HCT116 (cell line): ENCODE measurements at regions not wholly inside any gene's neighbourhood (a gene's known extent, or its start where the extent isn't known, plus 50 kb on each side); places are given as distances from the start of the nearest gene placed in this dataset.
A peak's percentile ranks its signal among the peaks of the same experiment; 100 is the strongest.

ENCODE experiments used
- ATAC-seq: fragments of 200-7000 bp; cut with Tn5 transposase; 2 replicates; pipeline ENCODE4 v1.9.1; 2020; ENCODE audit warnings: mild to moderate bottlenecking, moderate library complexity
- BruUV-seq: library from RNA; stranded (reverse); fragments of 400-500 nt; replicated peaks from 2 replicates; lab custom pipeline; 2021; lab: Mats Ljungman, UMichigan
- CTCF ChIA-PET: fragments of 300-600 bp; sonication (Branson Sonifier 250); formaldehyde crosslinking; loops from one replicate; lab custom pipeline; 2021; ENCODE audit warnings: antibody characterized with exemption; lab: Charles Lee
- POLR2A ChIA-PET: fragments of 300-600, 350-600 bp; sonication (Branson Sonifier 250); formaldehyde crosslinking; loops from one replicate; lab custom pipeline; 2021; ENCODE audit warnings: antibody characterized with exemption; lab: Charles Lee
- RAD21 ChIA-PET, 2 experiments: fragments of 300-600 bp; sonication (Branson Sonifier 250); formaldehyde crosslinking; loops; one replicate each; lab custom pipeline; 2023; ENCODE audit warnings: low total read pairs in 2 of 2; ENCODE audit not compliant: uncharacterized antibody in 2 of 2, unreplicated experiment in 2 of 2, low non-redundant PET in 1 of 2; lab: Charles Lee
- DNase-seq: peaks from one replicate; pipeline ENCODE4 v3.0.0-alpha.2; 2010; ENCODE audit warnings: low read depth, low spot score
- H2AFZ ChIP-seq: fragments of 200-600 bp; shearing (Covaris generic), sonication (generic); 2 replicates; pipeline ENCODE4 v1.6.1; 2017; ENCODE audit warnings: low read depth, mixed run types, mixed read lengths, antibody characterized with exemption, low read length; ENCODE audit not compliant: poor library complexity, severe bottlenecking
- H3K27ac ChIP-seq: 2 replicates; pipeline ENCODE4 v1.5.1; 2012; ENCODE audit warnings: low read depth, low read length
- H3K27me3 ChIP-seq: fragments of 200-600 bp; sonication (generic); 2 replicates; pipeline ENCODE4 v1.6.1; 2016; ENCODE audit warnings: mixed run types, low read length, mixed read lengths; ENCODE audit not compliant: insufficient read depth
- H3K36me3 ChIP-seq, 2 experiments: fragments of 200-500 bp in 1 of 2; fragments of 200-600 bp in 1 of 2; sonication (Bioruptor generic) in 1 of 2; sonication (generic) in 1 of 2; 2 replicates each; pipeline versions ENCODE4 v1.5.1 to v1.6.1; 2014 to 2016; ENCODE audit warnings: low read length in 2 of 2, inconsistent platforms in 1 of 2, mixed read lengths in 1 of 2, mixed run types in 1 of 2; ENCODE audit not compliant: insufficient read depth in 2 of 2, control insufficient read depth in 1 of 2
- H3K4me1 ChIP-seq, 2 experiments: fragments of 200-600 bp in 1 of 2; sonication (generic) in 1 of 2; 2 replicates each; pipeline versions ENCODE4 v1.5.1 to v1.6.1; 2012 to 2017; ENCODE audit warnings: low read length in 2 of 2, inconsistent platforms in 1 of 2, mild to moderate bottlenecking in 1 of 2, mixed read lengths in 1 of 2, mixed run types in 1 of 2, moderate library complexity in 1 of 2; ENCODE audit not compliant: insufficient read depth in 2 of 2, control insufficient read depth in 1 of 2
- H3K4me2 ChIP-seq: fragments of 200-600 bp; sonication (generic); 2 replicates; pipeline ENCODE4 v1.6.1; 2017; ENCODE audit warnings: mixed run types, low read length, mixed read lengths
- H3K4me3 ChIP-seq, 2 experiments: fragments of 200-600 bp in 1 of 2; sonication (generic) in 1 of 2; replicated peaks in 1 of 2; 2 replicates each; pipeline ENCODE4 v1.5.1; 2011 to 2016; ENCODE audit warnings: low read length in 2 of 2, control low read depth in 1 of 2, low read depth in 1 of 2, mild to moderate bottlenecking in 1 of 2, mixed read lengths in 1 of 2, mixed run types in 1 of 2
- H3K79me2 ChIP-seq: fragments of 200-600 bp; sonication (generic); 2 replicates; pipeline ENCODE4 v1.6.1; 2017; ENCODE audit warnings: mild to moderate bottlenecking, mixed run types, low read length, moderate library complexity, mixed read lengths; ENCODE audit not compliant: insufficient read depth
- H3K9ac ChIP-seq: fragments of 200-600 bp; sonication (generic); 2 replicates; pipeline ENCODE4 v1.6.1; 2016; ENCODE audit warnings: low read length, mixed read lengths
- H3K9me2 ChIP-seq: fragments of 200-600 bp; sonication (generic), shearing (Covaris generic); 2 replicates; pipeline ENCODE4 v1.6.1; 2017; ENCODE audit warnings: mixed run types, mild to moderate bottlenecking, moderate library complexity; ENCODE audit not compliant: insufficient read depth
- H3K9me3 ChIP-seq, 2 experiments: fragments of 200-500 bp in 1 of 2; fragments of 200-600 bp in 1 of 2; sonication (Bioruptor generic) in 1 of 2; sonication (generic) in 1 of 2; 2 replicates each; pipeline ENCODE4 v1.6.1; 2014 to 2017; ENCODE audit warnings: low read length in 2 of 2, mixed read lengths in 2 of 2, inconsistent platforms in 1 of 2, low read depth in 1 of 2, mild to moderate bottlenecking in 1 of 2, mixed run types in 1 of 2, moderate library complexity in 1 of 2; ENCODE audit not compliant: control insufficient read depth in 1 of 2, insufficient read depth in 1 of 2
- H4K20me1 ChIP-seq: fragments of 200-600 bp; sonication (generic), shearing (Covaris generic); 2 replicates; pipeline ENCODE4 v1.6.1; 2017; ENCODE audit warnings: mixed run types, mild to moderate bottlenecking, moderate library complexity; ENCODE audit not compliant: insufficient read depth
- CTCF ChIP-seq, 3 experiments: fragments of 200-600 bp in 1 of 3; sonication (generic) in 1 of 3; IDR thresholded peaks in 2 of 3; conservative IDR thresholded peaks in 1 of 3; 2 replicates each; pipeline ENCODE4 v1.5.1; 2012 to 2017; ENCODE audit warnings: low read depth in 2 of 3, low read length in 2 of 3, antibody characterized with exemption in 1 of 3, borderline replicate concordance in 1 of 3, control low read depth in 1 of 3, mild to moderate bottlenecking in 1 of 3, mixed read lengths in 1 of 3, mixed run types in 1 of 3, moderate library complexity in 1 of 3; ENCODE audit not compliant: insufficient read depth in 1 of 3
- ELF1 ChIP-seq: IDR thresholded peaks from 2 replicates; pipeline ENCODE4 v1.6.1; 2012; ENCODE audit warnings: low read depth, borderline replicate concordance
- FOSL1 ChIP-seq: IDR thresholded peaks from 2 replicates; pipeline ENCODE4 v1.6.1; 2012; ENCODE audit warnings: low read depth
- MAX ChIP-seq: IDR thresholded peaks from 2 replicates; pipeline ENCODE4 v1.6.1; 2012
- intact Hi-C: fragments of 100-400 bp; cut with micrococcal nuclease; formaldehyde crosslinking; loops from 2 replicates; pipeline ENCODE4 v1.10.0; 2022

- POLR2A ChIA-PET, result no interaction called here
- Histone ChIP-seq H3K36me3 (no peaks in the 10 kb centered on the region), H3K9me2 (no peaks in the 10 kb centered on the region), H3K9ac (no peak overlapping the region), H3K79me2 (no peaks in the 10 kb centered on the region), H3K27me3 (no peaks in the 10 kb centered on the region), H4K20me1 (no peaks in the 10 kb centered on the region), H3K4me2 (0 out of 2 replicates have a peak overlapping the region, but pooled peaks have one; percentile 55), H3K9me3 (no peaks in the 10 kb centered on the region), H3K4me1 (peaks cover 0 to 33% of the 10 kb centered on the region in 2 experiments; a peak in 3 of 4 replicates), H2AFZ (no peak overlapping the region), H3K27ac (no peak overlapping the region), H3K4me3 (no peak overlapping the region)
- BruUV-seq, result no TSS peak
- RAD21 ChIA-PET, result no interaction called here
- DNase-seq (no peak), ATAC-seq (peak; percentile 18; the same call in 1 of the 2 replicates)
- CTCF ChIA-PET, result no interaction called here
- TF ChIP-seq ELF1, result no peak
- TF ChIP-seq CTCF (IDR thresholded peaks at IDR 0.05 in 2 of 3, conservative IDR thresholded peaks at IDR 0.05 in 1 of 3; ENCODE audit: borderline replicate concordance in 1 of 3, insufficient read depth in 1 of 3, low read depth in 2 of 3, low read length in 2 of 3), result no peak
- intact Hi-C loops, result no loop called here
Measured at GRCh38 chrX:68930542-68931317, 101.9 kb downstream of the EFNB1 start.

- H3K27me3 ChIP-seq, result no peaks in the 10 kb centered on the region
- H3K79me2 ChIP-seq, result no peaks in the 10 kb centered on the region
- DNase-seq (peak; percentile 18), ATAC-seq (peak; percentile 80)
- no TSS peak for BruUV-seq
- peak overlapping the region; percentile 37; the same call in 1 of the 2 replicates for H3K27ac ChIP-seq
- H2AFZ ChIP-seq, result no peak overlapping the region
- no peaks in the 10 kb centered on the region for H3K36me3 ChIP-seq
- H3K4me2 ChIP-seq, result peak overlapping the region; percentile 55
- H3K9me2 ChIP-seq, result no peaks in the 10 kb centered on the region
- no peak overlapping the region for H3K9ac ChIP-seq
- POLR2A ChIA-PET, result no interaction called here
- TF ChIP-seq MAX, result no peak
- 0 out of 2 replicates have a peak, but pooled peaks have one; percentile 4 for TF ChIP-seq FOSL1
- H4K20me1 ChIP-seq, result no peaks in the 10 kb centered on the region
- CTCF ChIA-PET, result no interaction called here
- intact Hi-C loops, result no loop called here
- peaks cover 0 to 27% of the 10 kb centered on the region in 2 experiments; a peak in 3 of 4 replicates for H3K4me1 ChIP-seq
- RAD21 ChIA-PET, result no interaction called here
- no peak overlapping the region for H3K4me3 ChIP-seq
- H3K9me3 ChIP-seq, result no peaks in the 10 kb centered on the region
Measured at GRCh38 chrX:68929332-68930150, 100.7 kb downstream of the EFNB1 start.
